Middle frontal gyrus (tissue), 1 donor: ENCODE measurements at regions not wholly inside any gene's neighbourhood (a gene's known extent, or its start where the extent isn't known, plus 50 kb on each side); places are given as distances from the start of the nearest gene placed in this dataset.
"Not testable (repeated sequence)": the region's sequence is repeated elsewhere in the genome, so short reads cannot be mapped to it uniquely, and the experiment has no call there.

Experiments used
- DNase-seq: peaks from one replicate; pipeline ENCODE4 v3.0.0-alpha.2; 2015; ENCODE audit warnings: low spot score; ENCODE audit errors: extremely low spot score

- no peak for DNase-seq
Observed at GRCh38 chr19:29154163-29154562, 58.8 kb downstream of the UQCRFS1 start.

- no peak for DNase-seq
Observed at GRCh38 chr19:29145756-29146155, 67.2 kb downstream of the UQCRFS1 start.

GRCh38 chr19:29143183-29143582, 69.8 kb downstream of the UQCRFS1 start:
- no peak for DNase-seq

GRCh38 chr19:29139227-29139626, 73.7 kb downstream of the UQCRFS1 start:
- no peak for DNase-seq

- DNase-seq, result not testable (repeated sequence)
Observed at GRCh38 chr19:29138206-29138605, 74.7 kb downstream of the UQCRFS1 start.

- DNase-seq, result no peak
Observed at GRCh38 chr19:29131456-29131855, 81.5 kb downstream of the UQCRFS1 start.

- DNase-seq, result no peak
Observed at GRCh38 chr19:29129148-29129547, 83.8 kb downstream of the UQCRFS1 start.

- DNase-seq, result no peak
Observed at GRCh38 chr19:29128203-29128602, 84.7 kb downstream of the UQCRFS1 start.

GRCh38 chr19:29122185-29122584, 90.8 kb downstream of the UQCRFS1 start:
- DNase-seq, result no peak

- DNase-seq, result no peak
Observed at GRCh38 chr19:29121684-29122083, 91.3 kb downstream of the UQCRFS1 start.

GRCh38 chr19:29120466-29120865, 92.5 kb downstream of the UQCRFS1 start:
- DNase-seq, result no peak

GRCh38 chr19:29119590-29119989, 93.4 kb downstream of the UQCRFS1 start:
- DNase-seq, result no peak

GRCh38 chr19:29118389-29118788, 94.6 kb downstream of the UQCRFS1 start:
- DNase-seq, result no peak

GRCh38 chr19:29117926-29118325, 95.0 kb downstream of the UQCRFS1 start:
- DNase-seq, result no peak

- DNase-seq, result no peak
Observed at GRCh38 chr19:29115181-29115580, 97.8 kb downstream of the UQCRFS1 start.

- DNase-seq, result no peak
Observed at GRCh38 chr19:29113838-29114237, 99.1 kb downstream of the UQCRFS1 start.

- DNase-seq, result no peak
Observed at GRCh38 chr19:29111576-29111975, 101.4 kb downstream of the UQCRFS1 start.

GRCh38 chr19:29107831-29108230, 105.1 kb downstream of the UQCRFS1 start:
- DNase-seq, result no peak

- no peak for DNase-seq
Observed at GRCh38 chr19:29106346-29106885, 106.5 kb downstream of the UQCRFS1 start.

- DNase-seq, result no peak
Observed at GRCh38 chr19:29105629-29106292, 107.2 kb downstream of the UQCRFS1 start.

- no peak for DNase-seq
Observed at GRCh38 chr19:29104605-29105241, 108.2 kb downstream of the UQCRFS1 start.

GRCh38 chr19:29098863-29099481, 114.0 kb downstream of the UQCRFS1 start:
- DNase-seq, result no peak
